ENCODE measurements at regions not wholly inside any gene's neighbourhood (a gene's known extent, or its start where the extent isn't known, plus 50 kb on each side); places are given as distances from the start of the nearest gene placed in this dataset.
A peak's percentile ranks its signal among the peaks of the same experiment; 100 is the strongest.

DNA sequence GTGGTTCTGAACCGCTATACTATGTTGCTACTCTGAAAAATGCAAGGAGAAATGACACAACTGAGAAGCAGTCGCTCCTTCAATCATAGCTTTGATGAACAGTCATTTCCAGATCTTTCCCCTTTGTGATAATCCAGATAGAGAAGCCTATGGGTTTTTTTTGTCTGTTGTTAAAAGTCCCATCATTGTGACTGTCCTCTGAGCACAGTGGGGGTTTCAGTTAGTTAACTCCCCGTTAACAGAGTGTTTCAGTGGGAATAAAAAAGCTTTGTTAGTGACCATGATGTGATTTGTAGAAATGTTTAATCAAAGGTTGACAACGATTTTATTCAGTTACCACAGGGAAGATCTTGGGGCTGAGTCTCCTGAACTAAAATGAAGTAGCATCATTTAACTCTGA is 176.2 kb upstream of the MAOA start:
- H3K4me3 ChIP-seq (replicated peaks in 1 of 2; ENCODE audit: low read depth in 2 of 2, low read length in 2 of 2), result no peak overlapping the region
- no peak for DNase-seq (ENCODE audit: low read depth in 2 of 2)
- no peak for TF ChIP-seq CTCF (IDR thresholded peaks at IDR 0.05; ENCODE audit: low read depth, low read length)

GRCh38 chrX:43481576-43481975 is 174.5 kb upstream of the MAOA start:
- no peak for DNase-seq (ENCODE audit: low read depth in 2 of 2)
- H3K4me3 ChIP-seq (replicated peaks in 1 of 2; ENCODE audit: low read depth in 2 of 2, low read length in 2 of 2), result no peak overlapping the region
- no peak for TF ChIP-seq CTCF (IDR thresholded peaks at IDR 0.05; ENCODE audit: low read depth, low read length)

DNA sequence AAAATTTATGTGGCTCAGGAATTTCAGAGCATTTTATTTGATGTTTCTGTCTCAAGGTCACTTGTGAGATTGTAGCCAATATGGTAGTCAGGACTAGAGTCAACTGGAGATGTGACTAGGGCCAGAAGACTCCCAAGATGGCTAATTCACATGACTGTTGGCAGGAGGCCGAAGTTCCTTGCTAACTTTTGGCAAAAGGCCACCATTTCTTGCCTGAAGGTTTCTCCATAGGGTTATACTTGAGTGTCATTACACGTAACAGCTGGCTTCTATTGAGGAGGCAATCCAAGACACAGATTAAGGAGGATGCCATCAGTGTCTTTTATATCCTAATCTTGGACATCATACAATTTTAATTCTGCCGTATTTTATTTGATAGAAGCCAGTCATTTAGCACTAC is 162.3 kb upstream of the MAOA start:
- no peak for TF ChIP-seq CTCF (IDR thresholded peaks at IDR 0.05; ENCODE audit: low read depth, low read length)
- DNase-seq (ENCODE audit: low read depth in 2 of 2), result peak in 1 of 2 donors; percentile 5
- no peak overlapping the region for H3K4me3 ChIP-seq (replicated peaks in 1 of 2; ENCODE audit: low read depth in 2 of 2, low read length in 2 of 2)

- H3K4me3 ChIP-seq (replicated peaks in 1 of 2; ENCODE audit: low read depth in 2 of 2, low read length in 2 of 2), result no peak overlapping the region
- no peak for DNase-seq (ENCODE audit: low read depth in 2 of 2)
- TF ChIP-seq CTCF (IDR thresholded peaks at IDR 0.05; ENCODE audit: low read depth, low read length), result no peak
Measured at GRCh38 chrX:43500246-43500645, 155.9 kb upstream of the MAOA start.

DNA sequence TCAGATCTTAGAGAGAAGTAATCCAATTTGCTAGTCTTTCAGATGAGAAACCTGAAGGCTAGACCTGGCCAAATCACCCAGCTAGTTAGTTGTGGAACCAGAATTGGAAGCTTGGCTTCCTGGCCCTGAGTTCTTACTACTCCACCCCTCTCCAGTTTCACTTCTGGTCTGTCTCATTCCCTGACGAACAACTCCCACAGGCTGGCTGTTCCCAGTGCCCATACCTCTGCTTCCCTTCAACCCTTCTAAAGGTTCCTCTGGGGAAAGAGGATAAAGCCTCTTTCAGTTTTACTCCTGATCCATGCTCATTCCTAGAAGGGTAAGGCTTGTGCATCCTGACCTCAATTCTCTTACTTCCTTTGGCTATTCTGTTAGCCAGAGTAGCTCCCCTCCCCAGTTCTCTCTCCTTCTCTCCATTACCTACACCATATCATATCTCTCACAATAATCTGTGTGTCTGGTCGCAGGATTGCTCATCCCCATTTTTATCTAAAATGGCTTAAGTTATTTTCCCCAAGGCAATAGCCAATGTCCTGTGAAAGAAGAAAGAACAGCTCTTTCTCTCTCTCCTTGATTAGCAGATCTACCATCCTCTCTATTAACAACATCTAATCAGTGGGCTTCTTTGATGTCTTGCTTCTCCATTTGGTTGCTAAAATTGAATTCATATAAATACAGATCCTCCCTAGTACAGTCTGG is 155.0 kb upstream of the MAOA start:
- no peak for DNase-seq (ENCODE audit: low read depth in 2 of 2)
- H3K4me3 ChIP-seq (replicated peaks in 1 of 2; ENCODE audit: low read depth in 2 of 2, low read length in 2 of 2), result no peak overlapping the region
- TF ChIP-seq CTCF (IDR thresholded peaks at IDR 0.05; ENCODE audit: low read depth, low read length), result no peak

- no peak for DNase-seq (ENCODE audit: low read depth in 2 of 2)
- H3K4me3 ChIP-seq (replicated peaks in 1 of 2; ENCODE audit: low read depth in 2 of 2, low read length in 2 of 2), result no peak overlapping the region
- TF ChIP-seq CTCF (IDR thresholded peaks at IDR 0.05; ENCODE audit: low read depth, low read length), result no peak
Measured at GRCh38 chrX:43504394-43504793, 151.7 kb upstream of the MAOA start.

GRCh38 chrX:43505769-43506168 is 150.3 kb upstream of the MAOA start:
- H3K4me3 ChIP-seq (replicated peaks in 1 of 2; ENCODE audit: low read depth in 2 of 2, low read length in 2 of 2), result no peak overlapping the region
- no peak for DNase-seq (ENCODE audit: low read depth in 2 of 2)
- TF ChIP-seq CTCF (IDR thresholded peaks at IDR 0.05; ENCODE audit: low read depth, low read length), result no peak

Data from cardiac fibroblast (primary cell).